Endothelial cell of umbilical vein (primary cell): ENCODE measurements at regions not wholly inside any gene's neighbourhood (a gene's known extent, or its start where the extent isn't known, plus 50 kb on each side); places are given as distances from the start of the nearest gene placed in this dataset.

Source experiments
- BruUV-seq: library from RNA; stranded (reverse); fragments of 400-500 nt; replicated peaks from 2 replicates; lab custom pipeline; 2021; lab: Mats Ljungman, UMichigan
- CTCF ChIA-PET: fragments of 300-600, 350-600 bp; sonication (Branson Sonifier 250); formaldehyde crosslinking; loops from one replicate; lab custom pipeline; 2021; ENCODE audit warnings: antibody characterized with exemption, inconsistent platforms; lab: Charles Lee
- POLR2A ChIA-PET: fragments of 300-600, 350-600 bp; sonication (Branson Sonifier 250); formaldehyde crosslinking; loops from one replicate; lab custom pipeline; 2021; ENCODE audit warnings: antibody characterized with exemption, inconsistent platforms; lab: Charles Lee
- DNase-seq: peaks from one replicate; pipeline ENCODE4 v3.0.0-alpha.2; 2011; ENCODE audit warnings: low read depth, low spot score
- FAIRE-seq: peaks from 2 replicates; lab custom pipeline; 2011; peaks lifted over from hg19 to GRCh38; lab: Jason Lieb, UNC
- H2AFZ ChIP-seq: 2 replicates; pipeline ENCODE4 v1.6.0; 2012; ENCODE audit warnings: low read depth, low read length, control low read depth, inconsistent platforms
- H3K27ac ChIP-seq: 2 replicates; pipeline ENCODE4 v1.5.1; 2011; ENCODE audit warnings: low read depth, mild to moderate bottlenecking, control low read depth, low read length, moderate library complexity; ENCODE audit not compliant: insufficient read depth
- H3K27me3 ChIP-seq, 2 experiments: 2 replicates each; pipeline versions ENCODE4 v1.6.0 to v1.6.1; 2011; ENCODE audit warnings: low read length in 2 of 2, mixed read lengths in 1 of 2; ENCODE audit not compliant: control insufficient read depth in 2 of 2, insufficient read depth in 2 of 2
- H3K36me3 ChIP-seq, 2 experiments: 2 replicates in 1 of 2; 3 replicates in 1 of 2; pipeline ENCODE4 v1.5.1; 2011; ENCODE audit warnings: low read length in 2 of 2, mild to moderate bottlenecking in 1 of 2, moderate library complexity in 1 of 2; ENCODE audit not compliant: control insufficient read depth in 2 of 2, insufficient read depth in 2 of 2; ENCODE audit errors: extremely low read depth in 1 of 2
- H3K4me1 ChIP-seq: 3 replicates; pipeline ENCODE4 v1.5.1; 2011; ENCODE audit warnings: mild to moderate bottlenecking, low read length; ENCODE audit not compliant: control insufficient read depth, insufficient read depth; ENCODE audit errors: extremely low read depth
- H3K4me2 ChIP-seq: 2 replicates; pipeline ENCODE4 v1.6.1; 2011; ENCODE audit warnings: low read length, control low read depth, mixed read lengths; ENCODE audit not compliant: insufficient read depth
- H3K4me3 ChIP-seq, 3 experiments: fragments of 200-600 bp in 1 of 3; sonication (generic), shearing (Covaris generic) in 1 of 3; replicated peaks in 1 of 3; 2 replicates each; pipeline ENCODE4 v1.5.1; 2011 to 2016; ENCODE audit warnings: control low read depth in 3 of 3, low read length in 3 of 3, mild to moderate bottlenecking in 2 of 3, inconsistent platforms in 1 of 3, low read depth in 1 of 3, moderate library complexity in 1 of 3; ENCODE audit not compliant: insufficient read depth in 1 of 3
- H3K79me2 ChIP-seq: 2 replicates; pipeline ENCODE4 v1.6.0; 2012; ENCODE audit warnings: low read length, inconsistent platforms; ENCODE audit not compliant: control insufficient read depth, insufficient read depth
- H3K9ac ChIP-seq: replicated peaks from 2 replicates; pipeline ENCODE3; 2011; ENCODE audit warnings: low read length, control low read depth; ENCODE audit not compliant: insufficient read depth; ENCODE audit errors: extremely low read depth
- H3K9me1 ChIP-seq: replicated peaks from 3 replicates; pipeline ENCODE4 v1.6.0; 2011; ENCODE audit warnings: mild to moderate bottlenecking, low read length; ENCODE audit not compliant: control insufficient read depth, insufficient read depth; ENCODE audit errors: extremely low read depth
- H3K9me3 ChIP-seq: replicated peaks from 2 replicates; pipeline ENCODE4 v1.5.1; 2012; ENCODE audit warnings: low read length, inconsistent platforms; ENCODE audit not compliant: control insufficient read depth, insufficient read depth
- H4K20me1 ChIP-seq: replicated peaks from 2 replicates; pipeline ENCODE3; 2011; ENCODE audit warnings: mild to moderate bottlenecking, low read length; ENCODE audit not compliant: control insufficient read depth, insufficient read depth; ENCODE audit errors: extremely low read depth
- EZH2 ChIP-seq: IDR thresholded peaks from 2 replicates; pipeline ENCODE4 v1.6.1; 2012; ENCODE audit warnings: borderline replicate concordance, low read depth, mild to moderate bottlenecking, moderate library complexity, low read length, inconsistent platforms; ENCODE audit not compliant: severe bottlenecking
- FOS ChIP-seq: IDR thresholded peaks from 2 replicates; pipeline ENCODE4 v1.6.1; 2011; ENCODE audit warnings: mild to moderate bottlenecking, low read length, moderate library complexity, borderline replicate concordance; ENCODE audit not compliant: insufficient read depth
- GATA2 ChIP-seq: IDR thresholded peaks from 2 replicates; pipeline ENCODE4 v1.7.0; 2011; ENCODE audit warnings: low read depth, mild to moderate bottlenecking, moderate library complexity, mixed read lengths, low read length; ENCODE audit not compliant: insufficient read length, insufficient read depth
- JUN ChIP-seq: IDR thresholded peaks from 2 replicates; pipeline ENCODE4 v1.6.1; 2011; ENCODE audit warnings: borderline replicate concordance, low read depth; ENCODE audit not compliant: insufficient read length, insufficient read depth
- MAX ChIP-seq: IDR thresholded peaks from 2 replicates; pipeline ENCODE4 v1.6.1; 2011; ENCODE audit not compliant: insufficient read depth, insufficient read length
- MYC ChIP-seq: IDR thresholded peaks from one replicate; pipeline ENCODE4 v1.6.1; 2011; ENCODE audit warnings: mild to moderate bottlenecking, low read depth, low read length
- POLR2A ChIP-seq: IDR thresholded peaks from 2 replicates; pipeline ENCODE4 v1.6.1; 2012; ENCODE audit warnings: low read depth, mild to moderate bottlenecking, control low read depth, low read length
- POLR2AphosphoS5 ChIP-seq: IDR thresholded peaks from 2 replicates; pipeline ENCODE4 v1.6.1; 2012; ENCODE audit warnings: low read depth, mild to moderate bottlenecking, control low read depth, low read length, moderate library complexity; ENCODE audit not compliant: insufficient read depth
- dilution Hi-C: fragments of 300-500 bp; cut with MboI; formaldehyde crosslinking; loops from one replicate; pipeline ENCODE4 v1.15.0; 2019; ENCODE audit warnings: low sequenced_read_pairs; ENCODE audit not compliant: extremely low pct_ligation_motif_present
- intact Hi-C: fragments of 100-400 bp; cut with micrococcal nuclease; formaldehyde crosslinking; loops from one replicate; pipeline ENCODE4 v1.10.0; 2022
- TF ChIP-seq, protein P1 (sequence below), 2 donors: IDR thresholded peaks; 1 replicate in 1 of 2; 2 replicates in 1 of 2; pipeline ENCODE4 v1.5.1; 2011; ENCODE audit warnings: low read length in 2 of 2, mild to moderate bottlenecking in 2 of 2, moderate library complexity in 2 of 2, control low read depth in 1 of 2, inconsistent platforms in 1 of 2, low read depth in 1 of 2; ENCODE audit not compliant: insufficient read depth in 1 of 2; ENCODE audit errors: extremely low read depth in 1 of 2

- H3K27me3 ChIP-seq: no peaks in the 10 kb centered on the region
- H3K36me3 ChIP-seq: no peaks in the 10 kb centered on the region
- no peaks in the 10 kb centered on the region for H3K9me3 ChIP-seq
- dilution Hi-C loops (no loop called here), intact Hi-C loops (no loop called here)
- no peaks in the 10 kb centered on the region for H3K9me1 ChIP-seq
- TF ChIP-seq FOS: no peak
- TF ChIP-seq, protein P1, sequence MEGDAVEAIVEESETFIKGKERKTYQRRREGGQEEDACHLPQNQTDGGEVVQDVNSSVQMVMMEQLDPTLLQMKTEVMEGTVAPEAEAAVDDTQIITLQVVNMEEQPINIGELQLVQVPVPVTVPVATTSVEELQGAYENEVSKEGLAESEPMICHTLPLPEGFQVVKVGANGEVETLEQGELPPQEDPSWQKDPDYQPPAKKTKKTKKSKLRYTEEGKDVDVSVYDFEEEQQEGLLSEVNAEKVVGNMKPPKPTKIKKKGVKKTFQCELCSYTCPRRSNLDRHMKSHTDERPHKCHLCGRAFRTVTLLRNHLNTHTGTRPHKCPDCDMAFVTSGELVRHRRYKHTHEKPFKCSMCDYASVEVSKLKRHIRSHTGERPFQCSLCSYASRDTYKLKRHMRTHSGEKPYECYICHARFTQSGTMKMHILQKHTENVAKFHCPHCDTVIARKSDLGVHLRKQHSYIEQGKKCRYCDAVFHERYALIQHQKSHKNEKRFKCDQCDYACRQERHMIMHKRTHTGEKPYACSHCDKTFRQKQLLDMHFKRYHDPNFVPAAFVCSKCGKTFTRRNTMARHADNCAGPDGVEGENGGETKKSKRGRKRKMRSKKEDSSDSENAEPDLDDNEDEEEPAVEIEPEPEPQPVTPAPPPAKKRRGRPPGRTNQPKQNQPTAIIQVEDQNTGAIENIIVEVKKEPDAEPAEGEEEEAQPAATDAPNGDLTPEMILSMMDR (IDR thresholded peaks at IDR 0.05; ENCODE audit: extremely low read depth in 1 of 2, insufficient read depth in 1 of 2, low read depth in 1 of 2, low read length in 2 of 2): no peak
- H3K79me2 ChIP-seq: no peaks in the 10 kb centered on the region
- H3K27ac ChIP-seq: no peak overlapping the region
- CTCF ChIA-PET: no interaction called here
- POLR2A ChIA-PET: no interaction called here
- DNase-seq: no peak
- FAIRE-seq: no peak
- no peak overlapping the region for H3K9ac ChIP-seq
- H4K20me1 ChIP-seq: no peaks in the 10 kb centered on the region
- no TSS peak for BruUV-seq
- no peak overlapping the region for H3K4me3 ChIP-seq
- H3K4me1 ChIP-seq: no peaks in the 10 kb centered on the region
- H2AFZ ChIP-seq: no peak overlapping the region
- H3K4me2 ChIP-seq: no peak overlapping the region
These were observed 115.3 kb upstream of the NEO1 start for GRCh38 chr15:72936691-72937679.

- H3K27ac ChIP-seq: no peak overlapping the region
- no peak for DNase-seq
- H3K4me1 ChIP-seq: no peaks in the 10 kb centered on the region
- no peak overlapping the region for H3K4me3 ChIP-seq
- dilution Hi-C loops (no loop called here), intact Hi-C loops (no loop called here)
- no peaks in the 10 kb centered on the region for H3K79me2 ChIP-seq
- ChIA-PET POLR2A (no interaction called here), CTCF (no interaction called here)
- H3K4me2 ChIP-seq: no peak overlapping the region
- H3K27me3 ChIP-seq: no peaks in the 10 kb centered on the region
- H3K9me3 ChIP-seq: no peaks in the 10 kb centered on the region
- H3K36me3 ChIP-seq: no peaks in the 10 kb centered on the region
- H3K9me1 ChIP-seq: no peaks in the 10 kb centered on the region
- TF ChIP-seq FOS: no peak
- no peak for TF ChIP-seq JUN
- no peak for TF ChIP-seq GATA2
- no peak for TF ChIP-seq EZH2
- TF ChIP-seq MYC: no peak
- no peak for TF ChIP-seq POLR2AphosphoS5
- TF ChIP-seq POLR2A: no peak
- no peak for TF ChIP-seq MAX
- TF ChIP-seq, protein P1 (IDR thresholded peaks at IDR 0.05; ENCODE audit: extremely low read depth in 1 of 2, insufficient read depth in 1 of 2, low read depth in 1 of 2, low read length in 2 of 2): no peak
- no TSS peak for BruUV-seq
- no peak for FAIRE-seq
- H3K9ac ChIP-seq: no peak overlapping the region
- no peaks in the 10 kb centered on the region for H4K20me1 ChIP-seq
- no peak overlapping the region for H2AFZ ChIP-seq
These were observed 116.0 kb upstream of the NEO1 start for GRCh38 chr15:72936237-72936636.
